DOHH2 (cell line): ENCODE measurements at regions not wholly inside any gene's neighbourhood (a gene's known extent, or its start where the extent isn't known, plus 50 kb on each side); places are given as distances from the start of the nearest gene placed in this dataset.

ENCODE experiments used
- H3F3A ChIP-seq: fragments of 200-600 bp; sonication (generic), shearing (Covaris generic); 2 replicates; pipeline ENCODE4 v1.6.0; 2016; ENCODE audit warnings: antibody characterized with exemption, mild to moderate bottlenecking; ENCODE audit not compliant: control insufficient read depth, insufficient read depth
- H3K27ac ChIP-seq: fragments of 200-600 bp; sonication (generic); 2 replicates; pipeline ENCODE4 v1.5.1; 2014; ENCODE audit warnings: low read depth, mild to moderate bottlenecking, low read length, moderate library complexity
- H3K27me3 ChIP-seq: fragments of 200-600 bp; sonication (generic); 2 replicates; pipeline ENCODE4 v1.6.1; 2014; ENCODE audit warnings: mild to moderate bottlenecking, low read length, mixed read lengths; ENCODE audit not compliant: control insufficient read depth
- H3K36me3 ChIP-seq: fragments of 200-600 bp; sonication (generic); 2 replicates; pipeline ENCODE4 v1.6.1; 2014; ENCODE audit warnings: mild to moderate bottlenecking, low read length, moderate library complexity, mixed read lengths; ENCODE audit not compliant: control insufficient read depth
- H3K4me1 ChIP-seq: fragments of 200-600 bp; sonication (generic); 2 replicates; pipeline ENCODE4 v1.6.1; 2014; ENCODE audit warnings: mild to moderate bottlenecking, low read length, mixed read lengths; ENCODE audit not compliant: control insufficient read depth
- H3K4me2 ChIP-seq: fragments of 200-600 bp; sonication (generic); 2 replicates; pipeline ENCODE4 v1.6.0; 2014; ENCODE audit warnings: mild to moderate bottlenecking, low read length, moderate library complexity
- H3K4me3 ChIP-seq: fragments of 200-600 bp; sonication (generic); 2 replicates; pipeline ENCODE4 v1.5.1; 2014; ENCODE audit warnings: mild to moderate bottlenecking, low read length, mixed read lengths
- H3K79me2 ChIP-seq: fragments of 200-600 bp; sonication (generic); 2 replicates; pipeline ENCODE4 v1.6.1; 2014; ENCODE audit warnings: mild to moderate bottlenecking, low read length, mixed read lengths; ENCODE audit not compliant: control insufficient read depth
- H3K9me2 ChIP-seq: fragments of 200-600 bp; sonication (generic); replicated peaks from 2 replicates; pipeline ENCODE4 v1.6.1; 2014; ENCODE audit warnings: mild to moderate bottlenecking, low read length, mixed read lengths; ENCODE audit not compliant: control insufficient read depth
- H3K9me3 ChIP-seq: fragments of 200-600 bp; sonication (generic); 2 replicates; pipeline ENCODE4 v1.6.1; 2014; ENCODE audit warnings: antibody characterized with exemption, low read length, mixed read lengths; ENCODE audit not compliant: control insufficient read depth, insufficient read depth
- H4K20me1 ChIP-seq: fragments of 200-600 bp; sonication (generic); 2 replicates; pipeline ENCODE4 v1.6.0; 2014; ENCODE audit warnings: low read depth, mild to moderate bottlenecking, antibody characterized with exemption, low read length, moderate library complexity; ENCODE audit not compliant: control insufficient read depth, insufficient read depth
- EZH2phosphoT487 ChIP-seq: fragments of 200-600 bp; sonication (generic); IDR thresholded peaks from 2 replicates; pipeline ENCODE4 v1.6.1; 2017; ENCODE audit warnings: borderline replicate concordance, mild to moderate bottlenecking, antibody characterized with exemption, low read length, moderate library complexity, mixed read lengths
- TF ChIP-seq, protein P1 (sequence below): fragments of 200-600 bp; sonication (generic); IDR thresholded peaks from one replicate; pipeline ENCODE4 v1.5.1; 2014; ENCODE audit warnings: antibody characterized with exemption, mild to moderate bottlenecking, low read depth, low read length; ENCODE audit not compliant: poor library complexity, severe bottlenecking

DNA sequence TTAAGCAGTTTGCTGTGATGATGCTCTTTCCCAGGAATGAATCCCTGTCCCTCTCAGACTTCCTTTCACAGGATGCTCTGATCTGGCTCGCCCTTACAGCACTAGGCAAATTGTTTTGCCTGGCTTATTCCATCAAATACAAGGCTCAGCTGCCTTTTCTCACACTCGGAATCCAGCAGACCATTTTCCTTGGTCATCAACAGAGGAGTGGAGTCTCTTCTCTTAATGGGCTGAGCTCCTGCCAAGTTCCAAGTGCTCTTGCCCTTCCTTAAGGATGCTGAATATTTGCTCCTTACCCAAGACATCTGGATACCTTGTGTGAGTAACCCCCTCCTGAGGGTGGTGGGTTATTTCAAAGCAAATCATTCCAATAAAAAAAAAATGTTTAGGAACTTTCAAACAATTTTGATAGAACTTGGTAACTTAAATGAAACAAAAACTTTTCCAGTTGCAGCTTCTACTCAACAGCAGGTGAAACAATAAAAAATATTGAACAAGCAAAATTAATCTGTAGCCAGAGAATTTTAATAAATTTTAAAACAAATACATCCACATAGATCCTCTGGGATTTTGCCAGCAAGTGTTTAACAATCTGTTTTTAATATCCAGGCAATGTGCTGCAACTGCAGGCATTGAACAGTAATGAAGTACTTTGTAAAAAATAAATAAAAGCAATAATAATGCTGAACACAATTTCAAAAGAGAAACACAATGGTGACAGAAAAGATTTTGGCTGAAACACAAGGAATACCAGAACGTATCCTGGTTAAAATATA, 264.0 kb upstream of the FAR2 start:
- Histone ChIP-seq H3F3A (no peaks in the 10 kb centered on the region), H4K20me1 (no peaks in the 10 kb centered on the region), H3K9me2 (no peaks in the 10 kb centered on the region), H3K27ac (no peak overlapping the region), H3K36me3 (no peaks in the 10 kb centered on the region), H3K79me2 (no peaks in the 10 kb centered on the region), H3K9me3 (no peaks in the 10 kb centered on the region), H3K4me1 (no peaks in the 10 kb centered on the region), H3K27me3 (0 out of 2 replicates have a peak, but pooled peaks cover 3% of the 10 kb centered on the region), H3K4me2 (no peak overlapping the region), H3K4me3 (no peak overlapping the region)
- no peak for TF ChIP-seq EZH2phosphoT487
- TF ChIP-seq, protein P1, sequence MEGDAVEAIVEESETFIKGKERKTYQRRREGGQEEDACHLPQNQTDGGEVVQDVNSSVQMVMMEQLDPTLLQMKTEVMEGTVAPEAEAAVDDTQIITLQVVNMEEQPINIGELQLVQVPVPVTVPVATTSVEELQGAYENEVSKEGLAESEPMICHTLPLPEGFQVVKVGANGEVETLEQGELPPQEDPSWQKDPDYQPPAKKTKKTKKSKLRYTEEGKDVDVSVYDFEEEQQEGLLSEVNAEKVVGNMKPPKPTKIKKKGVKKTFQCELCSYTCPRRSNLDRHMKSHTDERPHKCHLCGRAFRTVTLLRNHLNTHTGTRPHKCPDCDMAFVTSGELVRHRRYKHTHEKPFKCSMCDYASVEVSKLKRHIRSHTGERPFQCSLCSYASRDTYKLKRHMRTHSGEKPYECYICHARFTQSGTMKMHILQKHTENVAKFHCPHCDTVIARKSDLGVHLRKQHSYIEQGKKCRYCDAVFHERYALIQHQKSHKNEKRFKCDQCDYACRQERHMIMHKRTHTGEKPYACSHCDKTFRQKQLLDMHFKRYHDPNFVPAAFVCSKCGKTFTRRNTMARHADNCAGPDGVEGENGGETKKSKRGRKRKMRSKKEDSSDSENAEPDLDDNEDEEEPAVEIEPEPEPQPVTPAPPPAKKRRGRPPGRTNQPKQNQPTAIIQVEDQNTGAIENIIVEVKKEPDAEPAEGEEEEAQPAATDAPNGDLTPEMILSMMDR: no peak

DNA sequence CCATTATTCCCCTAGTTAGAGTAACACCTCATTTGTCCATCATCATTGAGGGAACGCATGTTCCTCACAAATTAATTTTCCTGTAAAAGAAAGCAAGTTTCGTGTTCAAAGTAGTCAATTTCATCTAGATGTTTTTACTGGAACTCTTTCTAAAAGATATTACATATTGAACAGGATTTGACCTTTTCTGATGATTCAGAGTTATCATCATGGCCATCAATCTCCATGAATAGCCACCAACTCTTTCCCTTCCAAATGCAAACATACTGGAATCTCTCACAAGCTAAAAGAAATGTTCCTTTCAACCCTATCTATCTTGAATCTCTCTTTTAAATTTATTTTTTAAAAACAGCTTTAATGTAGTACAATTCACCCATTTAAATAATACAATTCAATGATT, 263.1 kb upstream of the FAR2 start:
- Histone ChIP-seq H3K36me3 (no peaks in the 10 kb centered on the region), H3K79me2 (no peaks in the 10 kb centered on the region), H3K4me3 (no peak overlapping the region), H3K9me3 (no peaks in the 10 kb centered on the region), H3K4me2 (no peak overlapping the region), H3F3A (no peaks in the 10 kb centered on the region), H3K4me1 (no peaks in the 10 kb centered on the region), H3K27ac (no peak overlapping the region), H3K9me2 (no peaks in the 10 kb centered on the region), H3K27me3 (0 out of 2 replicates have a peak, but pooled peaks cover 3% of the 10 kb centered on the region), H4K20me1 (no peaks in the 10 kb centered on the region)
- TF ChIP-seq, protein P1: no peak
- TF ChIP-seq EZH2phosphoT487: no peak

DNA sequence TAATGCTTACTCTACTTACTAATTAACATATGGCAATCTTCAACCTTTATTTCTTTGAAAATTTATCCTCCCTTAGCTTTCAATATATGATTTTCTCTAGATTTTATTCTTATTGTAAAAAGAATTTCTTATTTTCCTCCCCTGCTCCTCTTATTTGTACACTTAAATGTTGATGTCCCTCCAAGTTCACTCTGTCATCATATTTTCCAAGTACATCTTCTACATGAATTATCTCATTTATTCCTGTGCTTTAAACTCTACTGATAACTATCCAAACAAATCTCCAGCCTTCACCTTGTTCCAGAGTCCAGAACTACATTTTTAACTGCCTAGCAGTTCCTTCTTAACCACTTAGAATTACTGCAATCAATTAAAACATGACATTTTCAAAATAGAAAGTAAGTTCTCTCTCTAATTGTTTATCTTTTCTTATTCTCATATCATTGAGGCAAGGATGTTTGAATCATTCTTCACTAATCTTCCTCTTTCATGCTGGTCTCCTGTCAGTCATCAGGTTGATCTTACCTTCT, 261.6 kb upstream of the FAR2 start:
- Histone ChIP-seq H3K79me2 (no peaks in the 10 kb centered on the region), H4K20me1 (no peaks in the 10 kb centered on the region)
- TF ChIP-seq, protein P1: no peak
- no peak for TF ChIP-seq EZH2phosphoT487

More for the DNA sequence above, 261.6 kb upstream of the FAR2 start:
- Histone ChIP-seq H3K4me2 (no peak overlapping the region), H3K27ac (no peak overlapping the region), H3K27me3 (0 out of 2 replicates have a peak, but pooled peaks cover 3% of the 10 kb centered on the region), H3K9me2 (no peaks in the 10 kb centered on the region), H3K4me3 (no peak overlapping the region), H3K9me3 (no peaks in the 10 kb centered on the region), H3K4me1 (no peaks in the 10 kb centered on the region), H3K36me3 (no peaks in the 10 kb centered on the region), H3F3A (no peaks in the 10 kb centered on the region)
